Effector memory CD4-positive, alpha-beta T cell (primary cell): ENCODE measurements at regions not wholly inside any gene's neighbourhood (a gene's known extent, or its start where the extent isn't known, plus 50 kb on each side); places are given as distances from the start of the nearest gene placed in this dataset.

Experiments used
- DNase-seq, 3 donors: peaks; one replicate each; pipeline ENCODE4 v3.0.0-alpha.2; 2020
- H3K27ac ChIP-seq: 2 replicates; pipeline ENCODE4 v1.7.0; 2013; ENCODE audit warnings: mild to moderate bottlenecking, low read length, moderate library complexity; ENCODE audit not compliant: insufficient read depth, poor library complexity, severe bottlenecking
- H3K27me3 ChIP-seq: replicated peaks from 2 replicates; pipeline ENCODE4 v1.7.0; 2013; ENCODE audit warnings: mild to moderate bottlenecking, low read length; ENCODE audit not compliant: insufficient read depth, control insufficient read depth, poor library complexity, severe bottlenecking
- H3K36me3 ChIP-seq: 2 replicates; pipeline ENCODE4 v1.7.0; 2013; ENCODE audit warnings: mild to moderate bottlenecking, low read length, moderate library complexity; ENCODE audit not compliant: control insufficient read depth, insufficient read depth
- H3K4me1 ChIP-seq: 2 replicates; pipeline ENCODE4 v1.7.0; 2013; ENCODE audit warnings: low read length, mild to moderate bottlenecking; ENCODE audit not compliant: control insufficient read depth, insufficient read depth, poor library complexity, severe bottlenecking
- H3K4me3 ChIP-seq: 2 replicates; pipeline ENCODE4 v1.7.0; 2013; ENCODE audit warnings: low read length, low read depth, mild to moderate bottlenecking; ENCODE audit not compliant: insufficient read depth, poor library complexity, severe bottlenecking
- H3K9me3 ChIP-seq: 2 replicates; pipeline ENCODE4 v1.7.0; 2013; ENCODE audit warnings: mild to moderate bottlenecking, low read length, moderate library complexity; ENCODE audit not compliant: control insufficient read depth

DNA sequence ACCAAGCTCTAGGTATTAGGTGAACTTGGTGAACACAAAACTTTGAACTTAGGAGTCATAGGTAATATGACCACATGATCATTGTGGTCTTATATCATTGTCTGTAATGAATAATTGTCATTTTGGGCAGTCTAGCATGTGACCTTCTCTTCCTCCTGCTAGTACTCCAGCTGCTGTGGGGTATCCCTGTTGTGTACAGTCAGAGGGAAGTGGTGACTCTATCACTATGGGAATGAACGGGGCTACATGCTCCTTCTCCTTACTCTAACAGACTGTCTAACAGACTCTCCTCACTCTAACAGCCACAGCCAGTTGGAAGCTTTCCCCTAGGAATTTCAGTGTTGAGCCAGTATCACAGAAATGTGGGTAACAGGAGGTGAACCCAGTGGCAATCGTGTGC is 68.2 kb upstream of the NEDD4L start:
- Histone ChIP-seq H3K4me3 (no peak overlapping the region), H3K27me3 (no peaks in the 10 kb centered on the region), H3K4me1 (no peaks in the 10 kb centered on the region), H3K36me3 (no peaks in the 10 kb centered on the region), H3K27ac (no peak overlapping the region), H3K9me3 (no peaks in the 10 kb centered on the region)
- no peak for DNase-seq

DNA sequence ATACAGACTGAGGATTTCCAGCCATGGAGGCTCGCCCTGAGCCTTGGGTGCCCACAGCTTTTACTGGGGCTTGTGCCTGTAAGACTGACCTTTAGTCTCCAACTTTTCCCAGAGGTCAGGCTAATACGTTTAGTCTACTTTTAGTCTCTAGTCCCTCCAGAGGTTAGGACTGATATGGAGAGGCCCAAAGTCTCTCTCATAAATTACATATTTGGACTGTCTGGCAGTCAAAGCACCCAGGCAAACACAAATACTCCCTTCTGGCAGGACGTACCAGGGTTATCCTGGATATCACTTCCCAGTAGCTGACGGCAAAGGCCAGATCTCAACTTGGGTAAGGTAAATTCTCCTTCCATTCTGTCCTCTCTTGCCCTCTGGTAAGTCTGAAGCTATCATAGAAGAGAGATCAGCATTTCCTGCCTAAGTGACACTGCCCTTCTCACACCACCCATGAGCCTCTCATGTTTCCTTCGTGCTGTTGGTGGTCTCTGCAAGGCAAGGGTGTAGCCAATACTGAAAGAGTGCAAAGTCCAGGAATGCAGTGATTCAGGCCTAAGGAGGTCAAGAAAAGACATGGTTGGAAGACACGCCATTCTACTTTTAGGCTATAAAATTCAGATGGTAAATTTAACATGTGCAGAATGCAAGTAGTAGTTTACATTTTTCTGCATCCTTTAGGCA is 69.3 kb upstream of the NEDD4L start:
- Histone ChIP-seq H3K27me3 (no peaks in the 10 kb centered on the region), H3K36me3 (no peaks in the 10 kb centered on the region), H3K4me1 (no peaks in the 10 kb centered on the region), H3K4me3 (no peak overlapping the region), H3K9me3 (no peaks in the 10 kb centered on the region), H3K27ac (no peak overlapping the region)
- DNase-seq, result no peak

DNA sequence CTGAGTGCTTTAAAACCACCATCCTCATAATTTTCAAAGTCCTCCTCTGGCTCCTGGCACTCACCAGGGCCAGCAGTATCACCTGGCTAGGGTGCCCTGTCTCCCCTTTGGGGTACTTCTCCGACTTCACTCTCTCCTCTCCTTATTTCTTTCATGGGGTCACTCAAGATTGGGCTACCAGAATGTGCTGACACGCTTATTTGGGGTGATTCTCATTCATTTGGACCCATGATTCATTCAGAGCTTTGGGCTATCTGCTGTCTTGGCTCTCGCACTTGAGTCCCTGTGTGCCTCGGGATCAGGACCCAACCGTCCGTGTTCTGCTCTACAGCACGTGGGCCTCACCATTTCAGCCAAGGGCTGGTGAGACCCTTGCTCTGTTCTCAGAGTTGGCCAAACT is 70.1 kb upstream of the NEDD4L start:
- no peaks in the 10 kb centered on the region for H3K27me3 ChIP-seq

DNA sequence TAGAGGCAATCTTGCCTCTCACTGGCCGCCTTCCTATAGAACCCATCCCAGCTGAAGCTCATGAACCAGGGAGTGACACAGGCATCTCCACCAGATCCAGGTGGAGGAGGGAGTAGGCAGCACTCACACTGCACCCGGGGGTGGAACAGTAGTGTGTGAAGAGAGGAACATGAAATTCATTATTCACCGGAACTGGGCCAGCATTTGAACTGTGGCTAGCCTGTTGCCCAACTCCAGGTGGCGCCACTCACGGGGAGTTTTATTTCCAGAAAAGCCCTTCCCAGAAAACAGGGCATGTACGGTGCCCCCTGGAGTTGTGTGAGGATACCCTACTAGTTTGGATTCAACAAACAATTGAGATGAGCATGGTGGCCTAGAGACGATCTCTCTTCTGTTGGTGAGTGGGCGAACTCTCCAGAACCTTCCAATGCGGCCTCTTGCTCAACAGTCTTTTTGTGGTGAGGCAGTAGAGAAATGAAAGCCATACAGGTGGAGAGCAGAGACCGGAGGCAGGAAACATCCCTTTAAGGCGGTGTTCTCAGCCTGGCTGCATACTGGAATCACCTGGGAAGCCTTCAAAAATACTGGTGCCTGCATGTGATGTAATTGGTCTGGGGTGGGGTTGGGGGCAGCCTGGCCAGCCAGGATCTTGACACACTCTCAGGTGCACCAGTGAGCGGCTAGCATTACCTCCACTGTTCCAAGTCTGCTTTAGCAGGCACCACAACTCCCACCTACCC is 73.5 kb upstream of the NEDD4L start:
- no peak for DNase-seq
- Histone ChIP-seq H3K4me3 (no peak overlapping the region), H3K27me3 (no peaks in the 10 kb centered on the region)

More for the DNA sequence above, 70.1 kb upstream of the NEDD4L start:
- Histone ChIP-seq H3K4me1 (no peaks in the 10 kb centered on the region), H3K36me3 (no peaks in the 10 kb centered on the region), H3K9me3 (no peaks in the 10 kb centered on the region), H3K4me3 (no peak overlapping the region), H3K27ac (no peak overlapping the region)
- DNase-seq, result no peak

DNA sequence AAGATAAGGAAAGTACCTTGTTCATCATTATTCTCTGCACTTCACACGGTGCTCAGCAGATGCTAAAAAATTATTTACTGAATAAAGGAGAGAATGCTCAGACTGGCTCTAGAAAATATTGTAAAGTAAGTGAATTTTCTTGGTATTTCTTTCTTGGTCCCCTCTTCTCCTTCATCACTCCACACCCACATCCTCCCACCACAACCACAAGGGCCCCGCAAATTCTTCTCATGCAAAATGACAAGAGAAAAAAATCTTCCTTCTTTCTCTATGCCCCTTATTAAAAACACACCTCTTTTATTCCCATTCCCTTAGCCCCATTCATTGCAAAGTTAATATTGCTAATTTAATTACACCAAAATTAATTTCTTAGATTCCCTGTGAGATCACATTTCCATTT is 74.2 kb upstream of the NEDD4L start:
- no peak for DNase-seq
- no peak overlapping the region for H3K4me3 ChIP-seq
- H3K4me1 ChIP-seq, result no peaks in the 10 kb centered on the region
- H3K27me3 ChIP-seq, result no peaks in the 10 kb centered on the region
- H3K36me3 ChIP-seq, result no peaks in the 10 kb centered on the region
- no peak overlapping the region for H3K27ac ChIP-seq
- H3K9me3 ChIP-seq, result no peaks in the 10 kb centered on the region

More for the DNA sequence above, 73.5 kb upstream of the NEDD4L start:
- Histone ChIP-seq H3K27ac (no peak overlapping the region), H3K9me3 (no peaks in the 10 kb centered on the region), H3K36me3 (no peaks in the 10 kb centered on the region), H3K4me1 (no peaks in the 10 kb centered on the region)

DNA sequence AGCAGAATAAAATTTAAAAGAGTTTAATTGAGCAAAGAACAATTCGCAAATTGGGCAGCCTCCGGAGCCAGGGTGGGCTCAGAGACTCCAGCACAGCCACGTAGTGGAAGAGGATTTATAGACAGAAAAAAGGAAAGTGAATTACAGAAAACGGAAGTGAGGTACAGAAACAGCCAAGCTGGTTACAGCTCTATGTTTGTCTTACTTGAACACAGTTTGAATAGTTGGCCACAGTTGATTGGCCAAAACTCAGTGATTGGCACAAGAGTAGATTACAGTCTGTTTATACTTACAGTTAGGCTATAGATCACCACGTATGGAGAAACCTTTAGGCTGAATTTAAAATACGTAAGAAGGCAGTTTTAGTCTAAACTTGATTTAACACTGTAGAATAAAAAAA is 78.8 kb upstream of the NEDD4L start:
- Histone ChIP-seq H3K9me3 (no peaks in the 10 kb centered on the region), H3K27me3 (no peaks in the 10 kb centered on the region), H3K4me3 (no peak overlapping the region), H3K36me3 (no peaks in the 10 kb centered on the region), H3K4me1 (no peaks in the 10 kb centered on the region), H3K27ac (no peak overlapping the region)
- DNase-seq, result no peak

DNA sequence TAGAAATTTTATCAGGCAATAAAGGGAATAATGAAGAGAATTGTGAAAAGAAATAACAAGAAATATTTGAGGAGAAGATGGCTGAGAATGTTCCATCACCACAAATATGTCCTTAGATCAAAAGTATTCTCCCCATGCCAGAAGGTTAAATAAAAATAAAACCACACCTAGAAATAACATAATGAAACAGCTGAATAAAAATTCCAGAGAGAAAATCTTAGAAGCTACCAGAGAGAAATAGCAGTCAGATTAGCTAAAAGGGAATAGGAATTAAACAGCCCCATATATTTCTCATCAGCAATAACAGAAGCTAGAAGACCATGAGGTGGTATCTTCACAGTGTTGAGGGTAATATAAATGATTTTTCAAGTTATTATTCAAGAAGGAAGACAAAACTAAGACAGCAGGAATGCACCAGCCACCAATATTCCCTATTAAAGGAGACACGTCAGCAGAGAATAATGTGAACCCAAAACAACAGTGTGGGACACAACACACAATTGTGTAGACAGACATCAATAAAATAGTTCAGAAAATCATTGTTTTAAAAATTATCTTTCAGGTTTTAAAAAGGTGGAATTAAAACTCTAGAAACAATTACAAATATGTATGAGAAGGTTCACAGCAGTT is 82.0 kb upstream of the NEDD4L start:
- H3K9me3 ChIP-seq, result no peaks in the 10 kb centered on the region
- no peak overlapping the region for H3K4me3 ChIP-seq
- no peaks in the 10 kb centered on the region for H3K36me3 ChIP-seq
- H3K4me1 ChIP-seq, result no peaks in the 10 kb centered on the region
- no peaks in the 10 kb centered on the region for H3K27me3 ChIP-seq
- DNase-seq, result no peak
- no peak overlapping the region for H3K27ac ChIP-seq

DNA sequence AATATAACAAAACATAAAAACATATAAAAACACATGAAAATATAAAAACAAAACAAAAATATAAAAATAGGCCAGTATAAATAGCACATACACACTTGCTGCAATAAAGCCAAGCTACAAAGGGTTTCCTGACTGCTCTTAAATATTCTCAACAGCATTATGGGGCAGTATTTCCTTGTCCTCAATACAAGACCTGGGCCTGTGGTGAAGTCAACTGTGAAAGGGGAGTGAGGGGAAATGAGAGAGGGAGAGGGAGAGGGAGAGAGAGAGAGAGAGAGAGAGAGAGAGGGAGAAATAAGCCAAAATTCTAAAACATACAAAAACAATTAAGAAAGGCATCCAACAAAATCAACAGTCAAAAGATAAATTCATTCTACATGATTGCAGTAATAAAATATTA is 82.6 kb upstream of the NEDD4L start:
- Histone ChIP-seq H3K4me1 (no peaks in the 10 kb centered on the region), H3K36me3 (no peaks in the 10 kb centered on the region), H3K4me3 (no peak overlapping the region), H3K27me3 (no peaks in the 10 kb centered on the region), H3K9me3 (no peaks in the 10 kb centered on the region), H3K27ac (no peak overlapping the region)
- DNase-seq, result no peak

DNA sequence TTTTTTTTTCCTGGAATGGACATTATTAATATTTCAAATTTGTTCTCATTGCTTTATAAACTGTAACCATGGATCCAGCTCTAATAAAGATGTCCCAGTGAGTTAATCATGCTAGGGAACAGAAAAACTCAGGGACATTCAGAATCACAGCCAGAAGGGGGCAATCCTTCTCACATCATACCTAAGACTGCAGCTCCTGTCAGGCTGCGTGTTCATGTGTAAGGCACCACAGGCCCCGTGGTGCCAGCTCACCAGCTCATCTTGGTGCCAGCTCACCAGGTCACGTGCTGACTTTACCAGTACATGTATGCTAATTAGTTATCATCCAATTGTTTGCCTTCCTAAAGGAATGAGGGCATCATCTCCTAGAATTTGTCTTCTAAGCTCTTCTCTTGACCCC is 84.7 kb upstream of the NEDD4L start:
- Histone ChIP-seq H3K4me3 (no peak overlapping the region), H3K36me3 (no peaks in the 10 kb centered on the region), H3K27ac (no peak overlapping the region), H3K4me1 (no peaks in the 10 kb centered on the region), H3K9me3 (no peaks in the 10 kb centered on the region), H3K27me3 (no peaks in the 10 kb centered on the region)
- DNase-seq, result no peak

DNA sequence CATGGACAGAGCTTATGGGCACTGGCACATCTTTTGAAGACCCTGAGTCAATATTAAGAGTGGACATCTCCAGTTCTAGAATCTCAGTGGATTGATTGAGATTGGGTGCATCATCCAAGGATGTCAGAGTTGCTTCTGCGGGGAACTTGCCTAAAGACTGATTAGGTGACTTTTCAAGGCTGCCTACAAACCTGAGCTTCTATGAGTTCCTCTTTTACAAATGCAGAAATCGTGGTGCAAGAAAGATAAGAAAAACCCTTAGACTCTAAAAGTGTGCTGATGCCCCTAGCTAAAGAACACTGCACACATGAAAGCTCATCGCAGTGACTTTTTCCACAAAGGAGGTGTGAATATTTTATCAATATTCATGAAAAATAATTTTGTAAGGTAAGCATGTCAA is 86.8 kb upstream of the NEDD4L start:
- Histone ChIP-seq H3K27ac (no peak overlapping the region), H3K4me3 (no peak overlapping the region), H3K27me3 (no peaks in the 10 kb centered on the region), H3K9me3 (no peaks in the 10 kb centered on the region), H3K36me3 (no peaks in the 10 kb centered on the region), H3K4me1 (no peaks in the 10 kb centered on the region)
- DNase-seq, result no peak
